Subcutaneous abdominal adipose tissue (tissue), 5 donors: ENCODE measurements at regions not wholly inside any gene's neighbourhood (a gene's known extent, or its start where the extent isn't known, plus 50 kb on each side); places are given as distances from the start of the nearest gene placed in this dataset.

Experiments
- H3K27ac ChIP-seq: one replicate; pipeline ENCODE4 v1.7.0; 2013; ENCODE audit warnings: low read depth, mild to moderate bottlenecking, inconsistent platforms, low read length, moderate library complexity
- H3K27me3 ChIP-seq, 5 donors: one replicate each; pipeline ENCODE4 v1.7.0; 2013; ENCODE audit warnings: low read length in 5 of 5, inconsistent platforms in 1 of 5; ENCODE audit not compliant: control insufficient read depth in 5 of 5, insufficient read depth in 4 of 5
- H3K36me3 ChIP-seq, 5 donors: one replicate each; pipeline ENCODE4 v1.7.0; 2013; ENCODE audit warnings: low read length in 5 of 5; ENCODE audit not compliant: control insufficient read depth in 5 of 5, insufficient read depth in 5 of 5
- H3K4me1 ChIP-seq, 5 donors: one replicate each; pipeline ENCODE4 v1.7.0; 2013; ENCODE audit warnings: low read length in 5 of 5, mild to moderate bottlenecking in 3 of 5, moderate library complexity in 1 of 5; ENCODE audit not compliant: control insufficient read depth in 5 of 5, insufficient read depth in 5 of 5
- H3K4me3 ChIP-seq, 5 donors: one replicate each; pipeline ENCODE4 v1.7.0; 2013; ENCODE audit warnings: low read length in 5 of 5, low read depth in 1 of 5
- H3K9ac ChIP-seq, 5 donors: one replicate each; pipeline ENCODE4 v1.7.0; 2013; ENCODE audit warnings: low read length in 5 of 5, mild to moderate bottlenecking in 4 of 5, moderate library complexity in 3 of 5
- H3K9me3 ChIP-seq, 5 donors: one replicate each; pipeline ENCODE4 v1.7.0; 2013; ENCODE audit warnings: low read length in 5 of 5; ENCODE audit not compliant: control insufficient read depth in 5 of 5
- donor health status: healthy.
- donor health status: healthy.
- donor health status: healthy.
- donor health status: healthy.
- donor health status: healthy.

DNA sequence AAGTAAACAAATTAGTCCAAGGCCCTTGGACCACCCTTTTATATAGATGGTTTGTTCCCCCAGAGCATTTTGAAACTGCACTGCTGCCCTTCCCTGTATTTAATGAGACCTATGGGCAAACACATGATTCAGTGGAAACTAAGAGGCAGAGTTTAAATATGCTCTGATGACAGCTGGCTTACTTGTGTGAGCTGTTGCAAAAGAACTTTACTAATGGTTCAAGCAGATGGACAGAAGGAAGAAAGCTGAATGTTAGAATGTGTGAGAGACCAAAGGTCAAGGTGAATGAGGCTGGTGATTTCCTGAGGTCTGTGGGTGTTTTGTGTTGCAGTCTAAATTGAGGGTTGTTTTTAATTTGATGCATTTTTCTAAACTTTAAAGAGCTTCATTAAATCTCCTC, 123.0 kb upstream of the CEP162 start:
- H3K27me3 ChIP-seq: no peaks in the 10 kb centered on the region
- no peaks in the 10 kb centered on the region for H3K9me3 ChIP-seq
- no peaks in the 10 kb centered on the region for H3K4me1 ChIP-seq
- no peaks in the 10 kb centered on the region for H3K36me3 ChIP-seq
- no peak overlapping the region for H3K9ac ChIP-seq
- H3K4me3 ChIP-seq: no peak overlapping the region
- no peak overlapping the region for H3K27ac ChIP-seq

- H3K9me3 ChIP-seq: no peaks in the 10 kb centered on the region
- H3K27me3 ChIP-seq: no peaks in the 10 kb centered on the region
- no peak overlapping the region for H3K9ac ChIP-seq
- no peaks in the 10 kb centered on the region for H3K4me1 ChIP-seq
- H3K27ac ChIP-seq: no peak overlapping the region
- H3K4me3 ChIP-seq: no peak overlapping the region
- H3K36me3 ChIP-seq: no peaks in the 10 kb centered on the region
These were observed 122.1 kb upstream of the CEP162 start for GRCh38 chr6:84349542-84349941.

- Histone ChIP-seq H3K27me3 (no peaks in the 10 kb centered on the region), H3K9me3 (no peaks in the 10 kb centered on the region), H3K27ac (no peak overlapping the region), H3K36me3 (no peaks in the 10 kb centered on the region), H3K4me3 (no peak overlapping the region), H3K9ac (no peak overlapping the region), H3K4me1 (no peaks in the 10 kb centered on the region)
These were observed 121.4 kb upstream of the CEP162 start for GRCh38 chr6:84348801-84349200.

DNA sequence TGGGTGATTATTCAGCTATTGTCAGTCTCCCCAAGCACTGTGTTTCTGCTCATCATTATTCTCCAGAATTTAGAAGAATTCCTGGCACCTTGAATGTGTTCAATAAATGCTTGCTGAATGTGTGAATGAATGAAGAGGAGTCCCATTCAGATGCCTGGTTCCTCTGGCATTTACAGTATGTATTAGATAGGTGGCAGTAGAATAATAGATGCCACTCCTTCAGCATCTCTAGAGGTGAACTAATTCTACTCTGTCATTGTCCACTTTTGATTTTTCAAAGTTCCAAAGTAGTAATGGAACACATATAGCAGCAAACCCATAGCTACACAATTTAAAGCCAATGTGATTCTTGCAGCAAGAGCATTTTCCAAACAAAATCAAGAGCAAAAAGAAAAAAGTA, 118.9 kb upstream of the CEP162 start:
- H3K4me3 ChIP-seq: no peak overlapping the region
- no peaks in the 10 kb centered on the region for H3K9me3 ChIP-seq
- H3K27me3 ChIP-seq: no peaks in the 10 kb centered on the region
- H3K36me3 ChIP-seq: no peaks in the 10 kb centered on the region
- H3K4me1 ChIP-seq: peaks cover 0 to 2% (median under 1%) of the 10 kb centered on the region in 5 donors
- H3K27ac ChIP-seq: no peak overlapping the region
- H3K9ac ChIP-seq: no peak overlapping the region

GRCh38 chr6:84344005-84344404, 116.6 kb upstream of the CEP162 start:
- Histone ChIP-seq H3K27ac (no peak overlapping the region), H3K27me3 (no peaks in the 10 kb centered on the region), H3K4me1 (peaks cover 0 to 8% (median 6%) of the 10 kb centered on the region in 5 donors), H3K9me3 (peaks cover 0 to 4% (median 0%) of the 10 kb centered on the region in 5 donors), H3K9ac (no peak overlapping the region), H3K4me3 (no peak overlapping the region), H3K36me3 (no peaks in the 10 kb centered on the region)

DNA sequence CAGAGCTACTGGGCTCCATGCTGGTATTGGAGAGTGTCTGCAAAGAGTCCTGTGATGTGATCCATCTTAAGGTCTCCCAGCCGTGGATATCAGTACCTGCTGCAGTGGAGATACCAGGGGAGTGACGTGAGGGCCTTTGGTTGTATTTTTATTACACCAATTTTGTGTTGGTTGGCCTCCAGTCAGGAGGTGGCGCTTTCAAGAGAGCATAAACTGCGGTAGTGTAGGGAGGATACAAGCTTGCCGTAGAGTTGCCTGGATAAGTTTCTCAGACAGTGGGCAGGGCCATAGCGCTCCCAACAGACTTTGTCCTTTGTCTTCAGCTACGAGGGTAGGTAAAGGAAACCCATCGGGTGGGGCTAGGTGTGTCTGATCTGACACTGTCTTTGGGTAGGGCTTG, 113.0 kb upstream of the CEP162 start:
- H3K4me1 ChIP-seq: peaks cover 0 to 8% (median 6%) of the 10 kb centered on the region in 5 donors
- H3K27me3 ChIP-seq: no peaks in the 10 kb centered on the region
- no peak overlapping the region for H3K9ac ChIP-seq
- H3K4me3 ChIP-seq: no peak overlapping the region
- peaks cover 0 to 5% (median 0%) of the 10 kb centered on the region in 5 donors for H3K9me3 ChIP-seq
- H3K36me3 ChIP-seq: no peaks in the 10 kb centered on the region
- no peak overlapping the region for H3K27ac ChIP-seq

DNA sequence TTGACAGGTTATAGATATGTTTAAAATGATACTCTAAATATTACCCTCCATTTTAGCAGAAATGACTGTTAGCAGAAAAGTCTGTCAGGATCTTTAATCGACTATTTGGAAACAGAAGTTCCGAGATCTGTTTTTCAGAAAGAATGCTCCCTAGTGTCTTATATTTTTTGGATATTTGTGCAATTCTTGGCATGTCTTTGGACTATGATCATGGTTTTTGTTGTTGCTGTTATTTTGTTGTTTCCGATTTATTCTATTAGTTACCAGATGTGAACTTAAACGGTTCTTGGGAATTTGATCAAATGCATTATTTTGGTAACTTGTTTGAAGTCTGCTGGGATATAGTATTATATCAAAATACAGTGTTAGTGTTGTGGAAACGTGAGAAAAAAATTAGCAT, 106.4 kb upstream of the CEP162 start:
- no peaks in the 10 kb centered on the region for H3K9me3 ChIP-seq
- no peak overlapping the region for H3K27ac ChIP-seq
- H3K27me3 ChIP-seq: no peaks in the 10 kb centered on the region
- H3K4me3 ChIP-seq: no peak overlapping the region
- no peaks in the 10 kb centered on the region for H3K36me3 ChIP-seq
- peaks cover 0 to 19% (median 5%) of the 10 kb centered on the region in 5 donors for H3K4me1 ChIP-seq
- H3K9ac ChIP-seq: no peak overlapping the region

- Histone ChIP-seq H3K9ac (no peak overlapping the region), H3K4me3 (no peak overlapping the region), H3K27me3 (no peaks in the 10 kb centered on the region), H3K27ac (no peak overlapping the region), H3K9me3 (no peaks in the 10 kb centered on the region), H3K4me1 (peaks cover 0 to 19% (median 5%) of the 10 kb centered on the region in 5 donors), H3K36me3 (no peaks in the 10 kb centered on the region)
These were observed 104.9 kb upstream of the CEP162 start for GRCh38 chr6:84332139-84333034.

DNA sequence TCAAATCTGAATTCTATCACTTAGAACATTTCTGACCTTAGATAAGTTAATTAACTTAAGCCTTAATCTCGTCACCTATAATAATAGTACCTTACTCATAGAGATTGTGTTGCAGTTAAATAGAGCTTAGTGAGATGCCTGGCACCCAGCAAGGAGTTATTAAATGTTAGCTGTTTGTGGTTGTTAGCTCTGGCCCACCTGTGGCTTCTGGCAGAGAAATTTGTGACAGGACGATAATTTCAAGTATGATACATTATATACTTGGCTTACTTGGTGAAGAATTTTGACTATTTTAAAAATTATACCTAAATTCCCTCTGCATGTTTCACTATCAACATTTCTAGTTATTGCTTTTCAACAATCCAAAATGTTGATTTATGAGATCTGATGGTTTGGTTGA, 102.9 kb upstream of the CEP162 start:
- H3K27ac ChIP-seq: no peak overlapping the region
- H3K9ac ChIP-seq: no peak overlapping the region
- H3K9me3 ChIP-seq: no peaks in the 10 kb centered on the region
- H3K4me1 ChIP-seq: peaks cover 0 to 19% (median 5%) of the 10 kb centered on the region in 5 donors
- H3K4me3 ChIP-seq: no peak overlapping the region
- no peaks in the 10 kb centered on the region for H3K27me3 ChIP-seq
- no peaks in the 10 kb centered on the region for H3K36me3 ChIP-seq

DNA sequence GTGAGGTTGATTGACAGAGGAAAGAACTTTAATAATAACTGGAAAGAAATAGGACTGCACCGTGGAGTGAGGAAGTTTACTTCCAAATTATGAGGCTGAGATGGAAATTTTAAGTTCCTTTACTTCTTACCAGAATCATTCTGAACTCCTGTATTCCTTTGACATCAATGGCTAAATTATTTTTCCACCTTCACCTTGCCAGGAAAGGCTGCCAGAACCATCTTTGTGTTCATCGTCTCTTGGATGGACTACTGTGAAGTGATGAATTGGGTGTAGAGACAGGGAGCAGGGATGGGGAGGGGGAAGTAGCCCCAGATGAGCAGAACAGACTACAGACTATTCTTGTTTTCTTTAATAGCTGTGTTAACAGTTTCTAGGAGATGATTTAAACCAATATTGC, 102.1 kb upstream of the CEP162 start:
- Histone ChIP-seq H3K36me3 (no peaks in the 10 kb centered on the region), H3K9me3 (no peaks in the 10 kb centered on the region), H3K27ac (no peak overlapping the region), H3K4me1 (peaks cover 0 to 19% (median 5%) of the 10 kb centered on the region in 5 donors), H3K9ac (no peak overlapping the region), H3K4me3 (no peak overlapping the region), H3K27me3 (no peaks in the 10 kb centered on the region)
